ENCODE measurements at regions not wholly inside any gene's neighbourhood (a gene's known extent, or its start where the extent isn't known, plus 50 kb on each side); places are given as distances from the start of the nearest gene placed in this dataset.

GRCh38 chr1:170360601-170361000, 171.4 kb upstream of the GORAB start:
- TF ChIP-seq ZBTB11 (CRISPR knock-in tag; IDR thresholded peaks at IDR 0.05) (no peak), MAZ (CRISPR knock-in tag; conservative IDR thresholded peaks at IDR 0.05 in 1 of 2, IDR thresholded peaks at IDR 0.05 in 1 of 2) (no peak), ETS1 (conservative IDR thresholded peaks at IDR 0.05; ENCODE audit: control insufficient read depth, low read depth, low read length) (no peak), DNMT1 (IDR thresholded peaks at IDR 0.05) (no peak), PATZ1 (CRISPR knock-in tag; IDR thresholded peaks at IDR 0.05; ENCODE audit: borderline replicate concordance) (no peak), ZFP36 (IDR thresholded peaks at IDR 0.05; ENCODE audit: low read depth, low read length, partially characterized antibody) (no peak)
